Astrocyte (in vitro differentiated cells and primary cell): ENCODE measurements at regions not wholly inside any gene's neighbourhood (a gene's known extent, or its start where the extent isn't known, plus 50 kb on each side); places are given as distances from the start of the nearest gene placed in this dataset.

Experiments
- EZH2 ChIP-seq: IDR thresholded peaks from 2 replicates; pipeline ENCODE4 v1.6.1; 2012; ENCODE audit warnings: mild to moderate bottlenecking, low read length, inconsistent platforms; ENCODE audit not compliant: insufficient read depth
- TF ChIP-seq, protein P1 (sequence below): IDR thresholded peaks from 2 replicates; pipeline ENCODE4 v1.5.1; 2011; ENCODE audit warnings: low read depth, mild to moderate bottlenecking, inconsistent platforms, low read length, moderate library complexity; ENCODE audit not compliant: insufficient read depth

DNA sequence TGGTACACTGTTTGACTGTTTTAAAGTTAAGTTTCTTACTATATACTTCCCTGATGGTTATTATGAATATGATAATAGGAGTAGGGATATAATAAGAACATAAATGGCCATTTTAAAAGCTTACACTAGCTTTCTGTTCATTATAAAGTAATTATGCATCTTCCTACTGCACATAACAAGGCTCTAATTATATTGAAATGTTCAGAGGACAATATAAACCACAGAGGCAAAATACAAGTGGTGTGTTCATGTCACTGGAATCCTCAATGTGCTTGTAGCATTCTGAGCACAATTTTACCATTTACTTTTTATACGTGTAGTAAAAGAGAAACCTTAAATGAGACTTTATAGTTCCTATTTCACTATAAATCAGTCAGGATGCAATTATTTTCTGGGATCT lies 268.3 kb downstream of the TMA16 start:
- TF ChIP-seq, protein P1, sequence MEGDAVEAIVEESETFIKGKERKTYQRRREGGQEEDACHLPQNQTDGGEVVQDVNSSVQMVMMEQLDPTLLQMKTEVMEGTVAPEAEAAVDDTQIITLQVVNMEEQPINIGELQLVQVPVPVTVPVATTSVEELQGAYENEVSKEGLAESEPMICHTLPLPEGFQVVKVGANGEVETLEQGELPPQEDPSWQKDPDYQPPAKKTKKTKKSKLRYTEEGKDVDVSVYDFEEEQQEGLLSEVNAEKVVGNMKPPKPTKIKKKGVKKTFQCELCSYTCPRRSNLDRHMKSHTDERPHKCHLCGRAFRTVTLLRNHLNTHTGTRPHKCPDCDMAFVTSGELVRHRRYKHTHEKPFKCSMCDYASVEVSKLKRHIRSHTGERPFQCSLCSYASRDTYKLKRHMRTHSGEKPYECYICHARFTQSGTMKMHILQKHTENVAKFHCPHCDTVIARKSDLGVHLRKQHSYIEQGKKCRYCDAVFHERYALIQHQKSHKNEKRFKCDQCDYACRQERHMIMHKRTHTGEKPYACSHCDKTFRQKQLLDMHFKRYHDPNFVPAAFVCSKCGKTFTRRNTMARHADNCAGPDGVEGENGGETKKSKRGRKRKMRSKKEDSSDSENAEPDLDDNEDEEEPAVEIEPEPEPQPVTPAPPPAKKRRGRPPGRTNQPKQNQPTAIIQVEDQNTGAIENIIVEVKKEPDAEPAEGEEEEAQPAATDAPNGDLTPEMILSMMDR = no peak
- no peak for TF ChIP-seq EZH2
